HFF-Myc (cell line): ENCODE measurements at regions not wholly inside any gene's neighbourhood (a gene's known extent, or its start where the extent isn't known, plus 50 kb on each side); places are given as distances from the start of the nearest gene placed in this dataset.

Experiments
- DNase-seq: peaks from one replicate; pipeline ENCODE4 v3.0.0-alpha.2; 2011; ENCODE audit warnings: low read depth; ENCODE audit errors: extremely low read depth
- H3K4me3 ChIP-seq: replicated peaks from 2 replicates; pipeline ENCODE4 v1.5.1; 2011; ENCODE audit warnings: low read depth, mild to moderate bottlenecking, control low read depth, low read length
- CTCF ChIP-seq: IDR thresholded peaks from 2 replicates; pipeline ENCODE4 v1.5.1; 2012; ENCODE audit warnings: mild to moderate bottlenecking, low read depth, low read length, control low read depth; ENCODE audit errors: missing control alignments

GRCh38 chr13:106036870-106037269 lies 498.6 kb downstream of the EFNB2 start:
- no peak for DNase-seq

DNA sequence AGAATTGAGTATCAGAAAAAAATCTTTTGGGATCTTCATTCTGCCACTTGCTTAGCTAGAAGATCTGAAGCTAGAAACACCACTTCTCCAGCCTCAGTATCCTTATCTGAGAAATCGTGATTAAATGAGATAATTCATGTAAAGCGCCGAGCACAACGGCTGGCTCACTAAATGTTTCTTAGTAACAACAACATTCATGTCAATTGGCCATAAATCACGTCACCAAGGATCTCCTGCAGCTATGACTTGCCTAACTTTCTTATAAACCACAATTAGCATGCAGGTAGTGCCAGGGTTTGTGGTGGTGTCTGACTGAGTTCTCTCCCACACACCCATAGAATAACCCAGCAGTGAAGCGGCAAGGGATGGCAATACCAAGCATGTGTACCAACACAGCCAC lies 501.3 kb downstream of the EFNB2 start:
- no peak for DNase-seq
- H3K4me3 ChIP-seq, result no peak overlapping the region
- no peak for TF ChIP-seq CTCF

More at GRCh38 chr13:106036870-106037269, 498.6 kb downstream of the EFNB2 start:
- H3K4me3 ChIP-seq, result no peak overlapping the region
- no peak for TF ChIP-seq CTCF

- TF ChIP-seq CTCF, result no peak
- H3K4me3 ChIP-seq, result no peak overlapping the region
- DNase-seq, result no peak
These were observed 501.8 kb downstream of the EFNB2 start for GRCh38 chr13:106033659-106034058.

DNA sequence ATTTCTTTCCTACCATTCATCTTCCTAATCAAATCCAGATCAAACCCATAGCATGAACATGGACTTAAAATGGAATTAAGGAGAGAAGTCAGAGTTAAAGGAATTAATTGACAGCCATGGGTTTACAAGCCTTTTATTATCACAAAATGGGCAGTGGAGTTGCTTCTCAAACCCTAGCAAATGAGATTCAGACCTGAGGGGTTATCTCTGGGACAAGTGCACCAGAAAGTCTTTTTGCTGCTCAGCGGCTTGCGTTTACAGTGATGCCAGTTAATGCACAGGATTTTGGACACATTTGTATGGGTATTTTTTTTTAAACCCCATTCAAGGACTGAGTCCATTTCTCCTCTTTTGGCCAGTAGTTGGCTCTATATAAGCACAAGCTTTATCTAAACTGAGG lies 503.0 kb downstream of the EFNB2 start:
- no peak for DNase-seq
- no peak for TF ChIP-seq CTCF
- no peak overlapping the region for H3K4me3 ChIP-seq

DNA sequence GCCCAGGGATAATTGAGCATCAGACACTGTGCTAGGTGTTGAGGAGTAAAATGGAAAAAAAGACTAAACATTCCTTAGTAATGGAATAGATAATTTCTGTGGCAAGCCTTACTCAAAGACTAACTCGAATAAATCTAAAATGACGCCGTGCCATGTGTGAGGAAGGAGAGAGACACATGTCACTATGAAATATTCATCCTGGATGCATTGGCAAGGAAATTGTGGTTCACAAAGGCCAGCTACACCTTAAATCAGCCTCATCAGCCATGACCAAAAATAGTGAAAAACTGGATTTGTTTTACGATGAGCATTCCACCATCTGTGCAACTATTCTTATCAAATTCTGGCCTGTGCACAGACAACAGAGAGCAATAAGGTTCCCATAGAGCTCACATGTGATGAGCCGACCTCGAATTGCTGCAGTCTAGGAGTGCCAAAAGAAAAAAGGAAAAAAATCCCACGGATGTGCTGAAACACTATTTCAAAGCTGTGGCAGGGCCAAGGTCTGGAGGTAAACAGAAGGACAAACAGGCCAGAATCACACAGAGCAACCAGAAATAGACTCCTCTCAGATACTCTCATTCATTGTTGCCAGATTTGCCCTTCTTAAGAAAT lies 505.7 kb downstream of the EFNB2 start:
- no peak for TF ChIP-seq CTCF
- H3K4me3 ChIP-seq, result no peak overlapping the region
- no peak for DNase-seq

GRCh38 chr13:106028911-106029310 lies 506.6 kb downstream of the EFNB2 start:
- no peak for DNase-seq
- no peak for TF ChIP-seq CTCF
- H3K4me3 ChIP-seq, result no peak overlapping the region

GRCh38 chr13:106011600-106011999 lies 523.9 kb downstream of the EFNB2 start:
- DNase-seq, result no peak
- no peak for TF ChIP-seq CTCF
- no peak overlapping the region for H3K4me3 ChIP-seq
